NB4 (cell line): ENCODE measurements at regions not wholly inside any gene's neighbourhood (a gene's known extent, or its start where the extent isn't known, plus 50 kb on each side); places are given as distances from the start of the nearest gene placed in this dataset.

Experiments
- DNase-seq: peaks from one replicate; pipeline ENCODE4 v3.0.0; 2010; ENCODE audit warnings: low read depth
- H3K4me3 ChIP-seq: one replicate; pipeline ENCODE4 v1.5.1; 2011; ENCODE audit warnings: mild to moderate bottlenecking, low read depth, low read length, moderate library complexity
- CTCF ChIP-seq: IDR thresholded peaks from one replicate; pipeline ENCODE4 v1.5.1; 2012; ENCODE audit warnings: low read depth, low read length
- MAX ChIP-seq: IDR thresholded peaks from 2 replicates; pipeline ENCODE4 v1.6.1; 2011; ENCODE audit warnings: low read depth, low read length
- MYC ChIP-seq: IDR thresholded peaks from 2 replicates; pipeline ENCODE4 v1.6.1; 2011; ENCODE audit warnings: low read depth, low read length
- POLR2A ChIP-seq: IDR thresholded peaks from 2 replicates; pipeline ENCODE4 v1.6.1; 2011; ENCODE audit warnings: mild to moderate bottlenecking; ENCODE audit not compliant: insufficient read length; ENCODE audit errors: extremely low read depth

GRCh38 chr4:4613126-4613465, 71.2 kb upstream of the STX18 start:
- no peak for TF ChIP-seq CTCF
- no peak for TF ChIP-seq MAX
- TF ChIP-seq POLR2A, result no peak
- TF ChIP-seq MYC, result no peak
- no peak for DNase-seq
- H3K4me3 ChIP-seq, result no peak overlapping the region

GRCh38 chr4:4610672-4611071, 68.8 kb upstream of the STX18 start:
- no peak for DNase-seq
- no peak overlapping the region for H3K4me3 ChIP-seq
- no peak for TF ChIP-seq CTCF
- no peak for TF ChIP-seq MYC
- no peak for TF ChIP-seq MAX
- no peak for TF ChIP-seq POLR2A

- TF ChIP-seq CTCF, result no peak
- no peak for TF ChIP-seq MAX
- TF ChIP-seq POLR2A, result no peak
- no peak for TF ChIP-seq MYC
- DNase-seq, result no peak
- no peak overlapping the region for H3K4me3 ChIP-seq
Observed at GRCh38 chr4:4609622-4610334, 67.9 kb upstream of the STX18 start.

- TF ChIP-seq CTCF, result no peak
- TF ChIP-seq POLR2A, result no peak
- no peak for TF ChIP-seq MAX
- no peak for TF ChIP-seq MYC
- DNase-seq, result no peak
- H3K4me3 ChIP-seq, result no peak overlapping the region
Observed at GRCh38 chr4:4608214-4608537, 66.3 kb upstream of the STX18 start.

GRCh38 chr4:4607336-4608213, 65.7 kb upstream of the STX18 start:
- H3K4me3 ChIP-seq, result no peak overlapping the region
- TF ChIP-seq CTCF (no peak), MYC (no peak), MAX (no peak), POLR2A (no peak)
- DNase-seq, result no peak
